AG04450 (cell line): ENCODE measurements at regions not wholly inside any gene's neighbourhood (a gene's known extent, or its start where the extent isn't known, plus 50 kb on each side); places are given as distances from the start of the nearest gene placed in this dataset.

Experiments used
- CTCF ChIA-PET: fragments of 300-600, 350-600 bp; formaldehyde crosslinking; extraction: SDS; loops from one replicate; lab custom pipeline; 2022; ENCODE audit warnings: antibody characterized with exemption, inconsistent platforms; lab: Charles Lee
- POLR2A ChIA-PET: fragments of 350-600 bp; formaldehyde crosslinking; extraction: SDS; loops from one replicate; lab custom pipeline; 2021; ENCODE audit warnings: antibody characterized with exemption, inconsistent platforms; lab: Yijun Ruan, JAX
- DNase-seq: peaks from one replicate; pipeline ENCODE4 v3.0.0-alpha.2; 2011; ENCODE audit warnings: low read depth, low spot score
- H3K27ac ChIP-seq: one replicate; pipeline ENCODE4 v1.5.1; 2012; ENCODE audit warnings: low read depth, low read length, control low read depth
- H3K27me3 ChIP-seq: one replicate; pipeline ENCODE4 v1.6.0; 2012; ENCODE audit warnings: low read length; ENCODE audit not compliant: control insufficient read depth, insufficient read depth
- H3K4me3 ChIP-seq: 2 replicates; pipeline ENCODE4 v1.5.1; 2011; ENCODE audit warnings: mild to moderate bottlenecking, low read depth, low read length, control low read depth
- H3K9me3 ChIP-seq: 2 replicates; pipeline ENCODE4 v1.5.1; 2012; ENCODE audit warnings: low read length; ENCODE audit not compliant: control insufficient read depth, insufficient read depth
- TF ChIP-seq, protein P1 (sequence below): IDR thresholded peaks from 2 replicates; pipeline ENCODE4 v1.5.1; 2011; ENCODE audit warnings: low read depth, low read length, control low read depth, inconsistent platforms

- POLR2A ChIA-PET: no interaction called here
- TF ChIP-seq, protein P1, sequence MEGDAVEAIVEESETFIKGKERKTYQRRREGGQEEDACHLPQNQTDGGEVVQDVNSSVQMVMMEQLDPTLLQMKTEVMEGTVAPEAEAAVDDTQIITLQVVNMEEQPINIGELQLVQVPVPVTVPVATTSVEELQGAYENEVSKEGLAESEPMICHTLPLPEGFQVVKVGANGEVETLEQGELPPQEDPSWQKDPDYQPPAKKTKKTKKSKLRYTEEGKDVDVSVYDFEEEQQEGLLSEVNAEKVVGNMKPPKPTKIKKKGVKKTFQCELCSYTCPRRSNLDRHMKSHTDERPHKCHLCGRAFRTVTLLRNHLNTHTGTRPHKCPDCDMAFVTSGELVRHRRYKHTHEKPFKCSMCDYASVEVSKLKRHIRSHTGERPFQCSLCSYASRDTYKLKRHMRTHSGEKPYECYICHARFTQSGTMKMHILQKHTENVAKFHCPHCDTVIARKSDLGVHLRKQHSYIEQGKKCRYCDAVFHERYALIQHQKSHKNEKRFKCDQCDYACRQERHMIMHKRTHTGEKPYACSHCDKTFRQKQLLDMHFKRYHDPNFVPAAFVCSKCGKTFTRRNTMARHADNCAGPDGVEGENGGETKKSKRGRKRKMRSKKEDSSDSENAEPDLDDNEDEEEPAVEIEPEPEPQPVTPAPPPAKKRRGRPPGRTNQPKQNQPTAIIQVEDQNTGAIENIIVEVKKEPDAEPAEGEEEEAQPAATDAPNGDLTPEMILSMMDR: no peak
- CTCF ChIA-PET: no interaction called here
Measured at GRCh38 chr1:38718031-38718430, 141.5 kb downstream of the RRAGC start.

GRCh38 chr1:38716229-38716628 lies 143.3 kb downstream of the RRAGC start:
- no peaks in the 10 kb centered on the region for H3K27me3 ChIP-seq
- DNase-seq: no peak
- H3K27ac ChIP-seq: no peak overlapping the region
- TF ChIP-seq, protein P1: no peak
- H3K4me3 ChIP-seq: no peak overlapping the region
- ChIA-PET CTCF (no interaction called here), POLR2A (no interaction called here)
- no peaks in the 10 kb centered on the region for H3K9me3 ChIP-seq

More at GRCh38 chr1:38718031-38718430, 141.5 kb downstream of the RRAGC start:
- H3K4me3 ChIP-seq: no peak overlapping the region
- no peak for DNase-seq
- H3K27me3 ChIP-seq: no peaks in the 10 kb centered on the region
- no peak overlapping the region for H3K27ac ChIP-seq
- no peaks in the 10 kb centered on the region for H3K9me3 ChIP-seq

DNA sequence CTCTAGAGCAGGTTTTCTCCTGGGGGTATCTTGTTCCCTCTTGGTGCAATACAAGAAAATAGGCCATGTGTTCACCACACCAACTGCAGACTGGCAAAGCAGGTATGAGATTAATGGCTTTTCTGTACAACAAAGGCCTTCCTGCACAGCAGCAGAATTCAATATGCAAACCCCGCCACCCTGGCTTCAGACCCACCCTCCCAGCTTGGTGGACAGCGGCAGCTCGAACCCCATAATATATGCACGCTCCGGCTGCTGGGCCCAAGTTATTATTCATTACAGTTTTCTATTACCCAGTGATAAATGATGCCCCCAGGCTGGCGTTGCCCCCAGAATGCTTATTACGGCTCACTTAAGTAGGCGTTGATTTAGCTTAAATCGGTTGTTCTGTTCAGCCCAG lies 144.2 kb downstream of the RRAGC start:
- TF ChIP-seq, protein P1: no peak
- POLR2A ChIA-PET: no interaction called here
- H3K27ac ChIP-seq: no peak overlapping the region
- DNase-seq: no peak
- CTCF ChIA-PET: no interaction called here
- H3K9me3 ChIP-seq: no peaks in the 10 kb centered on the region
- no peak overlapping the region for H3K4me3 ChIP-seq
- no peaks in the 10 kb centered on the region for H3K27me3 ChIP-seq

DNA sequence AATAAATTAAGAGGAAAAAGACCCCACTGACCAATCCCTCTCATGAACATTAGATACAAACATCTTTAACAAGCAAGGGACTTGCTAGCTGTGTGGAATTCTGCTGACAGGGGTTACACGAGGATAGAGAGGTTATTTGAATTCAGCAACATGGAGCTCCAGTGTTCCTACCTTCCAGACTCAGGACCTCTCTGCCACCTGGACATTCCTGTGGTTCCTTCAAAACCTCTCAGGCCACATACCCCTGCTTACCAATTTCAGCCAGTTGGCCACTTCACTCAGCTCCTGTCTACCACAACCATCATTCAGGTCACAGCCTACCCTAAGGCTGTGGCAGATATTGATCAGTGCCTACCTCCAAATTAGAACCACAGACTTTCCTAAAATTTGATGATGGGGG lies 147.5 kb downstream of the RRAGC start:
- no peaks in the 10 kb centered on the region for H3K27me3 ChIP-seq
- no peak overlapping the region for H3K27ac ChIP-seq
- TF ChIP-seq, protein P1: no peak
- no peak for DNase-seq
- CTCF ChIA-PET: no interaction called here
- H3K4me3 ChIP-seq: no peak overlapping the region
- POLR2A ChIA-PET: no interaction called here
- no peaks in the 10 kb centered on the region for H3K9me3 ChIP-seq

GRCh38 chr1:38708701-38709258 lies 150.8 kb downstream of the RRAGC start:
- CTCF ChIA-PET: no interaction called here
- no peak for DNase-seq
- Histone ChIP-seq H3K4me3 (no peak overlapping the region), H3K27ac (no peak overlapping the region), H3K9me3 (no peaks in the 10 kb centered on the region), H3K27me3 (no peaks in the 10 kb centered on the region)
- TF ChIP-seq, protein P1: no peak
- POLR2A ChIA-PET: no interaction called here
